Transverse colon (tissue), 4 donors: ENCODE measurements at regions not wholly inside any gene's neighbourhood (a gene's known extent, or its start where the extent isn't known, plus 50 kb on each side); places are given as distances from the start of the nearest gene placed in this dataset.

Experiments
- DNase-seq: peaks from one replicate; pipeline ENCODE4 v3.0.0-alpha.2; 2019
- H3K27ac ChIP-seq, 4 donors: fragments of 200-600 bp; sonication (generic); 2 replicates each; pipeline ENCODE4 v1.5.1; 2016 to 2018; ENCODE audit warnings: inconsistent platforms in 4 of 4
- H3K27me3 ChIP-seq: fragments of 200-600 bp; sonication (generic); 2 replicates; pipeline ENCODE4 v1.5.1; 2017; ENCODE audit warnings: inconsistent platforms
- H3K36me3 ChIP-seq, 4 donors: fragments of 200-600 bp; sonication (generic); 2 replicates each; pipeline ENCODE4 v1.5.1; 2017 to 2019; ENCODE audit warnings: inconsistent platforms in 4 of 4
- H3K4me1 ChIP-seq, 4 donors: fragments of 200-600 bp; sonication (generic); 2 replicates each; pipeline ENCODE4 v1.5.1; 2017 to 2020; ENCODE audit warnings: inconsistent platforms in 4 of 4
- H3K4me3 ChIP-seq, 4 donors: fragments of 200-600 bp; sonication (generic); 1 replicate in 1 of 4; 2 replicates in 3 of 4; pipeline versions ENCODE4 v1.5.1 to v1.6.1; 2017 to 2019; ENCODE audit warnings: inconsistent platforms in 4 of 4
- H3K9me3 ChIP-seq, 2 donors: fragments of 200-600 bp; sonication (generic); 2 replicates each; pipeline ENCODE4 v1.5.1; 2017 to 2019; ENCODE audit warnings: inconsistent platforms in 2 of 2
- CTCF ChIP-seq, 5 experiments: fragments of 200-600 bp in 3 of 5; fragments of 450-650 bp in 2 of 5; sonication (generic) in 3 of 5; IDR thresholded peaks; 1 replicate in 2 of 5; 2 replicates in 3 of 5; pipeline ENCODE4 v1.5.1; 2016 to 2017; ENCODE audit warnings: antibody characterized with exemption in 5 of 5, inconsistent platforms in 3 of 5, mild to moderate bottlenecking in 2 of 5, moderate library complexity in 1 of 5
- EP300 ChIP-seq: sonication (generic); formaldehyde crosslinking; IDR thresholded peaks from one replicate; pipeline ENCODE4 v1.6.1; 2017; ENCODE audit warnings: antibody characterized with exemption, low read depth
- POLR2A ChIP-seq: fragments of 450-650 bp; IDR thresholded peaks from one replicate; pipeline ENCODE4 v1.6.1; 2016; ENCODE audit warnings: antibody characterized with exemption, mild to moderate bottlenecking, moderate library complexity
- POLR2AphosphoS5 ChIP-seq, 3 donors: sonication (generic); formaldehyde crosslinking; IDR thresholded peaks; one replicate each; pipeline ENCODE4 v1.6.1; 2016; ENCODE audit warnings: antibody characterized with exemption in 3 of 3
- WGBS, 2 donors: methylation state at CpG; one replicate each; pipeline ENCODE4 v1.1.5; 2018; ENCODE audit warnings: low coverage in 1 of 2; 5-methylcytosine and 5-hydroxymethylcytosine counted together
- in situ Hi-C, 4 donors: fragments of 200-750 bp; cut with MboI; loops; one replicate each; pipeline versions ENCODE4 v1.15.0 to v1.15.1; 2017; ENCODE audit warnings: low sequenced_read_pairs in 3 of 4, low pct_ligation_motif_present in 1 of 4, low pct_unique_long_range_greater_than_20kb in 1 of 4
- intact Hi-C: fragments of 100-400 bp; cut with DNase I; formaldehyde crosslinking; loops from one replicate; pipeline ENCODE4 v1.15.1; 2023; ENCODE audit warnings: low total_unique reads

GRCh38 chr10:111390813-111391563, 314.2 kb downstream of the ADRA2A start:
- no peaks in the 10 kb centered on the region for H3K9me3 ChIP-seq
- no peak for TF ChIP-seq POLR2A
- no peak for TF ChIP-seq POLR2AphosphoS5 (IDR thresholded peaks at IDR 0.05)
- no peak for TF ChIP-seq EP300
- no peak for TF ChIP-seq CTCF (IDR thresholded peaks at IDR 0.05)
- H3K4me1 ChIP-seq = no peaks in the 10 kb centered on the region
- no peaks in the 10 kb centered on the region for H3K27me3 ChIP-seq
- no peak for DNase-seq
- in situ Hi-C loops (no loop called here), intact Hi-C loops (loop anchor here (5.0 kb wide), 1 partner anchor 434 kb away; no protein-coding TSS in a partner anchor)
- no peaks in the 10 kb centered on the region for H3K36me3 ChIP-seq
- no peak overlapping the region for H3K4me3 ChIP-seq
- no peak overlapping the region for H3K27ac ChIP-seq
- WGBS, 2 donors = 58 to 64% methylated on average over 4 to 5 of the region's 5 CpGs

- 26 to 50% methylated on average over 1 to 2 of the region's 2 CpGs for WGBS, 2 donors
- Histone ChIP-seq H3K36me3 (no peaks in the 10 kb centered on the region), H3K4me1 (no peaks in the 10 kb centered on the region), H3K9me3 (no peaks in the 10 kb centered on the region), H3K4me3 (no peak overlapping the region), H3K27ac (no peak overlapping the region), H3K27me3 (no peaks in the 10 kb centered on the region)
- in situ Hi-C loops = no loop called here
- peak in 1 of 3 donors; percentile 11 for TF ChIP-seq POLR2AphosphoS5 (IDR thresholded peaks at IDR 0.05)
- no peak for TF ChIP-seq POLR2A
- intact Hi-C loops = loop anchor here (5.0 kb wide), 1 partner anchor 435 kb away; no protein-coding TSS in a partner anchor
- DNase-seq = no peak
Observed at GRCh38 chr10:111392159-111392558, 315.3 kb downstream of the ADRA2A start.

DNA sequence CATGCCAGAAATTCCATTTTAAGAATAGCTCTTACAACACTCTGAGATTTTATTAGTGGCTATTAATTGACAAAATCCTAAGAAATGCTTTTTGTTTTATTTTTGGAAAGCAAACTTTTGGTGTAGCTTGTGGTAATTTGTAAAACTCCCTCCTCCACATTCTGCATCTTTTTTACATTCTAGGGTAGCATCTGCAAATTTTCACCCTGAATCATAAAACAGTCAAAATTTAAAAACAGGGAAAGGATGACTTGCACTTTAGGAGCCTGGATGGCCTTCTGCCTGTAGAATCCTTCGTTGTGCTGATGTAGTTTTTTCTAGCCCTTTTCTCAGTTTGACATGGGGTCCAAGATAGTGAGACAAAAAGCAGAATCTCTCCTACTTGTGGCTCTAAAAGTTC, 316.1 kb downstream of the ADRA2A start:
- Histone ChIP-seq H3K27ac (no peak overlapping the region), H3K9me3 (no peaks in the 10 kb centered on the region), H3K27me3 (no peaks in the 10 kb centered on the region), H3K4me1 (no peaks in the 10 kb centered on the region), H3K4me3 (no peak overlapping the region), H3K36me3 (no peaks in the 10 kb centered on the region)
- in situ Hi-C loops = no loop called here
- 7 to 17% methylated on average over 1 of the region's 1 CpG for WGBS, 2 donors
- intact Hi-C loops = loop anchor here (5.0 kb wide), 1 partner anchor 436 kb away; no protein-coding TSS in a partner anchor
- DNase-seq = no peak
- TF ChIP-seq EP300 (no peak), POLR2A (no peak), CTCF (IDR thresholded peaks at IDR 0.05) (no peak), POLR2AphosphoS5 (IDR thresholded peaks at IDR 0.05) (no peak)

GRCh38 chr10:111410740-111411139, 333.9 kb downstream of the ADRA2A start:
- Histone ChIP-seq H3K9me3 (no peaks in the 10 kb centered on the region), H3K27ac (no peak overlapping the region), H3K4me1 (no peaks in the 10 kb centered on the region), H3K4me3 (no peak overlapping the region), H3K27me3 (no peaks in the 10 kb centered on the region), H3K36me3 (no peaks in the 10 kb centered on the region)
- 61% methylated on average over 3 of the region's 3 CpGs; no CpG with 5 or more reads in 1 of the 2 donors for WGBS, 2 donors
- TF ChIP-seq POLR2AphosphoS5 (IDR thresholded peaks at IDR 0.05) = no peak
- no peak for TF ChIP-seq CTCF (IDR thresholded peaks at IDR 0.05)
- no peak for TF ChIP-seq EP300
- TF ChIP-seq POLR2A = no peak
- no peak for DNase-seq
- intact Hi-C loops = no loop called here
- in situ Hi-C loops = no loop called here
